ENCODE measurements at regions not wholly inside any gene's neighbourhood (a gene's known extent, or its start where the extent isn't known, plus 50 kb on each side); places are given as distances from the start of the nearest gene placed in this dataset.
"Not testable (repeated sequence)": the region's sequence is repeated elsewhere in the genome, so short reads cannot be mapped to it uniquely, and the experiment has no call there.

DNA sequence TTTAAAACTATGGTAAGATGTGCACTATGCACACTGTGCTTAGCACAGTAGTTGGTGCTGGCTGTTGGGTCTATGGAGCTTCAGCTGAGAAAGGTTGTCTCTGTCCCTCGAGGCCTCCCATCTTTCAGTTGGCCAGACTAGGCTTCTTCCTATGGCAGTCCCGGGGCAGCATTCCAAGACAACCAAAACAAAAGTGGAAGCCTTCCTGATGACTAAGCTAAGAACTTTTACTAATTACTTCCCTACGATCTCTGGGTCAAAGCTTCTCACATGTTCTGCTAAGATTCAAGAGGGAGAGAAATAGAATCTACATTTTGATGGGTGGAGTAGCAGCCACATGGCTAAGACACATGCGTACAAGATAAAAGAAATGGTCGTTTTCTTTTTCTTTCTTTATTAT is 342.8 kb downstream of the TUSC7 start:
- no peak overlapping the region for H3K4me3 ChIP-seq
- TF ChIP-seq, protein P1, sequence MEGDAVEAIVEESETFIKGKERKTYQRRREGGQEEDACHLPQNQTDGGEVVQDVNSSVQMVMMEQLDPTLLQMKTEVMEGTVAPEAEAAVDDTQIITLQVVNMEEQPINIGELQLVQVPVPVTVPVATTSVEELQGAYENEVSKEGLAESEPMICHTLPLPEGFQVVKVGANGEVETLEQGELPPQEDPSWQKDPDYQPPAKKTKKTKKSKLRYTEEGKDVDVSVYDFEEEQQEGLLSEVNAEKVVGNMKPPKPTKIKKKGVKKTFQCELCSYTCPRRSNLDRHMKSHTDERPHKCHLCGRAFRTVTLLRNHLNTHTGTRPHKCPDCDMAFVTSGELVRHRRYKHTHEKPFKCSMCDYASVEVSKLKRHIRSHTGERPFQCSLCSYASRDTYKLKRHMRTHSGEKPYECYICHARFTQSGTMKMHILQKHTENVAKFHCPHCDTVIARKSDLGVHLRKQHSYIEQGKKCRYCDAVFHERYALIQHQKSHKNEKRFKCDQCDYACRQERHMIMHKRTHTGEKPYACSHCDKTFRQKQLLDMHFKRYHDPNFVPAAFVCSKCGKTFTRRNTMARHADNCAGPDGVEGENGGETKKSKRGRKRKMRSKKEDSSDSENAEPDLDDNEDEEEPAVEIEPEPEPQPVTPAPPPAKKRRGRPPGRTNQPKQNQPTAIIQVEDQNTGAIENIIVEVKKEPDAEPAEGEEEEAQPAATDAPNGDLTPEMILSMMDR (IDR thresholded peaks at IDR 0.05) = no peak
- no peak overlapping the region for H3K27ac ChIP-seq
- DNase-seq (ENCODE audit: low spot score) = no peak

DNA sequence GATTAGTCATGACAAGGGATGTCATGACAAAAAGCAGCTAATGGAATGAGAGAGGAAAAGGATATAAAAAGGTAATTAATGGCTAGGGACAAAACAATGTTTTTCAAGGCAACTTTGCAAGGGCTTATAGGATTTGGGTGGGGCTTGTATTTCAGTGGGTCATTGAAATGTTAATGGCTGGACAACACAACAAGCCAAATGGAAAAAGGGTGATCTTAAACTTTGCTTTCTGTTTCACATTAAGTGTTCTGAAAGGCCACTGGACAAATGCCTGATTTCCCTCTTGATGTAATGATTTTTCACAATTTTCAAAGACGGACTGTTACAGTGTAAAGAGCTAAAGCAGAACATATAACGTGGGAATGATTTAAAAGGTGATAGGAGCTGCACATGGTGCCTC is 345.0 kb downstream of the TUSC7 start:
- DNase-seq (ENCODE audit: low spot score) = no peak
- no peak overlapping the region for H3K27ac ChIP-seq
- TF ChIP-seq, protein P1 (IDR thresholded peaks at IDR 0.05) = no peak
- no peak overlapping the region for H3K4me3 ChIP-seq

DNA sequence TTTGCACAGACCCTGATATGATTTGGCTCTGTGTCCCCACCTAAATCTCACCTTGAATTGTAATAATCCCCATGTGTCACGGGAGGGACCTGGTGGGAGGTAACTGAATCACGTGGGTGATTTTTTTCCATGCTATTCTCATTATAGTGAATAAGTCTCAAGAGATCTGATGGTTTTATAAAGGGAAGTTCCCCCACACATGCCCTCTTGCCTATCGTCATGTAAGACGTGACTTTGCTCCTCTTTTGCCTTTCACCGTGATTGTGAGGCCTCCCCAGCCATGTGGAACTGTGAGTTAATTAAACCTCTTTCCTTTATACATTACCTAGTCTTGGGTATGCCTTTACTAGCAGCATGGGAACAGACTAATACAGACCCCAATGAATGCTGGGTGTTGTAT is 347.4 kb downstream of the TUSC7 start:
- H3K27ac ChIP-seq; DNase-seq (ENCODE audit: low spot score); H3K4me3 ChIP-seq: not testable (repeated sequence)

DNA sequence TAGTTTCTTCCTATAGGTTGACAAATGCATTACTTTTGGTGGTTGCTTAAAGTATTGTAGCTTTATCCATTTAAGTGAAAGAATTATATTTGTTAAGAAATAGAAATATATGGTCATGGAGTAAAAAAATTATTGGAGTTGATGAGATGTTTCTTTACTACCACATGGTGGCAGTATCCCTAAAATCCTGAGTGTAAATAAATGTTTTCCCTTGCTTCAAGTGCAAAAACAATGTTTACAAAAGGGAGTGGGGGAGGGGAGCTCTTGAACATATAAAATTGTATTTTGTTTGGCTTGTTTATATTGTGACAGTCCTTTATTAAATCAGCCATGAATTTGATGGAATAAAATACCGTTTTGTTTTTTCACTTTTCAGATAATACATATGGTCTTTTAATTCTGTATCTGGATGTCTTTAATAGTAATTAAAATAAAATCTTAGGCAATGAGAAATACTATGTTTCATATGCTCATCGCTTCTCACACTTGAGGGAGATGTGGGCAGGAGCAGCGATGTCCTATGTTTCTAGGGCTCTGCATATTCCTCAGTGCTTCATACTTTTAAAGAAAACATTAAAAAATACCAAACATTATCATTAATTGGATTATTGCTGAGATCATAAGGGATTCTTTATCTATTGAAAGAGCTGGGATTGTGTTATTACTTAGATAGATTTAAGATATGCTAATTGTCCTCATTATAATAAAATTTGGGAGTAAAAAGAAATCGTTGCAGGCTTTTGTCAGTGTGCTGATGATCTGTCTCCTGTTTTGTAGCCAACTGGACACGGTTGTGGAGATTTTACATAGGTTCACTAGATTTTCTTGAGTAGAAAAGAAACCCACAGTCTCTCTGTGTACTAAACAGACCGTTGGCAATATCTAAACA is 349.7 kb downstream of the TUSC7 start:
- TF ChIP-seq, protein P1 (IDR thresholded peaks at IDR 0.05) = peak; percentile 35
- no peak for DNase-seq (ENCODE audit: low spot score)
- Histone ChIP-seq H3K27ac (no peak overlapping the region), H3K4me3 (no peak overlapping the region)

GRCh38 chr3:117059956-117060270 is 350.3 kb downstream of the TUSC7 start:
- TF ChIP-seq, protein P1 (IDR thresholded peaks at IDR 0.05) = no peak
- Histone ChIP-seq H3K27ac (no peak overlapping the region), H3K4me3 (no peak overlapping the region)
- DNase-seq (ENCODE audit: low spot score) = no peak

GRCh38 chr3:117063930-117064329 is 354.4 kb downstream of the TUSC7 start:
- Histone ChIP-seq H3K27ac (peak overlapping the region in 1 of 2 donors; percentile 44), H3K4me3 (no peak overlapping the region)
- TF ChIP-seq, protein P1 (IDR thresholded peaks at IDR 0.05) = no peak
- DNase-seq (ENCODE audit: low spot score) = no peak

DNA sequence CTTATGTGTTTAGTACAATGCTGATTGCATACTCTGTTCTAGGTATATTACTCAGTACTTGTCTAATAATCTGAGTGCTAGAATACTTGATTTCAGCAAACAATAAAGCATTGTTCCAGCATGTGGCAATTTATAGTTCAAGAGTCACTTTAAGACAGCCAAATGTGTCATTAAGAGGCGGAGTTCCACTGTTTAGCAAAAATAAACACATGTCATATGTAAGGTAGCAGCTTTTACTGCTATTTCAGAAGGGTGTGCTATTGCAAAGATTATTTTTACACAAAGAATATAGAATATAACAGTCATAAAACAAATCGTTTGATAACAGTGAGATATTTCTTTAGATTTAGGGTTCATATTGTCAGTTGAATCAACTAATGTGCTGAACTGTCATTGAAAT is 358.7 kb downstream of the TUSC7 start:
- Histone ChIP-seq H3K27ac (no peak overlapping the region), H3K4me3 (no peak overlapping the region)
- TF ChIP-seq, protein P1 (IDR thresholded peaks at IDR 0.05) = no peak
- DNase-seq (ENCODE audit: low spot score) = no peak

Measured in coronary artery (tissue), 2 donors.